ENCODE measurements at regions not wholly inside any gene's neighbourhood (a gene's known extent, or its start where the extent isn't known, plus 50 kb on each side); places are given as distances from the start of the nearest gene placed in this dataset.

GRCh38 chr3:154782151-154782550, 298.0 kb upstream of the MME start:
- H3K4me3 ChIP-seq (ENCODE audit: low read depth, low read length): no peak overlapping the region
- no peak for TF ChIP-seq CTCF (IDR thresholded peaks at IDR 0.05; ENCODE audit: insufficient read depth, low read depth, low read length, missing control alignments)
- no peak for DNase-seq (ENCODE audit: low read depth)

GRCh38 chr3:154781595-154781994, 298.5 kb upstream of the MME start:
- TF ChIP-seq CTCF (IDR thresholded peaks at IDR 0.05; ENCODE audit: insufficient read depth, low read depth, low read length, missing control alignments): no peak
- DNase-seq (ENCODE audit: low read depth): no peak
- H3K4me3 ChIP-seq (ENCODE audit: low read depth, low read length): no peak overlapping the region

- no peak for DNase-seq (ENCODE audit: low read depth)
- no peak for TF ChIP-seq CTCF (IDR thresholded peaks at IDR 0.05; ENCODE audit: insufficient read depth, low read depth, low read length, missing control alignments)
- H3K4me3 ChIP-seq (ENCODE audit: low read depth, low read length): no peak overlapping the region
These were observed 299.9 kb upstream of the MME start for GRCh38 chr3:154780263-154780662.

- no peak for DNase-seq (ENCODE audit: low read depth)
- no peak for TF ChIP-seq CTCF (IDR thresholded peaks at IDR 0.05; ENCODE audit: insufficient read depth, low read depth, low read length, missing control alignments)
- H3K4me3 ChIP-seq (ENCODE audit: low read depth, low read length): no peak overlapping the region
These were observed 300.5 kb upstream of the MME start for GRCh38 chr3:154779571-154779970.

GRCh38 chr3:154778057-154778456, 302.1 kb upstream of the MME start:
- no peak for TF ChIP-seq CTCF (IDR thresholded peaks at IDR 0.05; ENCODE audit: insufficient read depth, low read depth, low read length, missing control alignments)
- DNase-seq (ENCODE audit: low read depth): no peak
- H3K4me3 ChIP-seq (ENCODE audit: low read depth, low read length): no peak overlapping the region

- no peak for DNase-seq (ENCODE audit: low read depth)
- no peak overlapping the region for H3K4me3 ChIP-seq (ENCODE audit: low read depth, low read length)
- TF ChIP-seq CTCF (IDR thresholded peaks at IDR 0.05; ENCODE audit: insufficient read depth, low read depth, low read length, missing control alignments): no peak
These were observed 303.4 kb upstream of the MME start for GRCh38 chr3:154776549-154777225.
